Erythroblast (primary cell): ENCODE measurements at regions not wholly inside any gene's neighbourhood (a gene's known extent, or its start where the extent isn't known, plus 50 kb on each side); places are given as distances from the start of the nearest gene placed in this dataset.

Experiments used
- GATA1 ChIP-seq: IDR thresholded peaks from 2 replicates; pipeline ENCODE4 v1.6.1; 2011; ENCODE audit warnings: low read depth, mild to moderate bottlenecking, control low read depth, low read length, moderate library complexity
- POLR2A ChIP-seq: IDR thresholded peaks from 2 replicates; pipeline ENCODE4 v1.6.1; 2011; ENCODE audit warnings: mild to moderate bottlenecking, low read length

GRCh38 chr3:177385831-177386301 lies 188.6 kb upstream of the TBL1XR1 start:
- TF ChIP-seq POLR2A: no peak
- TF ChIP-seq GATA1: no peak
